HG03469 (cell line): ENCODE measurements at regions not wholly inside any gene's neighbourhood (a gene's known extent, or its start where the extent isn't known, plus 50 kb on each side); places are given as distances from the start of the nearest gene placed in this dataset.

Experiments
- ATAC-seq: cut with Tn5 transposase; IDR thresholded peaks from one replicate; pipeline ENCODE4 v1.9.1; 2021; ENCODE audit warnings: mild to moderate bottlenecking, moderate library complexity, moderate number of reproducible peaks; ENCODE audit not compliant: unreplicated experiment

GRCh38 chr3:72058493-72059081 lies 273.6 kb upstream of the PROK2 start:
- ATAC-seq: no peak

GRCh38 chr3:72055436-72055835 lies 270.5 kb upstream of the PROK2 start:
- ATAC-seq: no peak

GRCh38 chr3:72054976-72055375 lies 270.0 kb upstream of the PROK2 start:
- no peak for ATAC-seq

- no peak for ATAC-seq
These were observed 268.0 kb upstream of the PROK2 start for GRCh38 chr3:72052841-72053409.

GRCh38 chr3:72050771-72051170 lies 265.8 kb upstream of the PROK2 start:
- ATAC-seq: no peak

GRCh38 chr3:72050048-72050632 lies 265.2 kb upstream of the PROK2 start:
- ATAC-seq: no peak

- ATAC-seq: no peak
These were observed 264.4 kb upstream of the PROK2 start for GRCh38 chr3:72049300-72049699.

GRCh38 chr3:72048873-72049272 lies 263.9 kb upstream of the PROK2 start:
- ATAC-seq: no peak

DNA sequence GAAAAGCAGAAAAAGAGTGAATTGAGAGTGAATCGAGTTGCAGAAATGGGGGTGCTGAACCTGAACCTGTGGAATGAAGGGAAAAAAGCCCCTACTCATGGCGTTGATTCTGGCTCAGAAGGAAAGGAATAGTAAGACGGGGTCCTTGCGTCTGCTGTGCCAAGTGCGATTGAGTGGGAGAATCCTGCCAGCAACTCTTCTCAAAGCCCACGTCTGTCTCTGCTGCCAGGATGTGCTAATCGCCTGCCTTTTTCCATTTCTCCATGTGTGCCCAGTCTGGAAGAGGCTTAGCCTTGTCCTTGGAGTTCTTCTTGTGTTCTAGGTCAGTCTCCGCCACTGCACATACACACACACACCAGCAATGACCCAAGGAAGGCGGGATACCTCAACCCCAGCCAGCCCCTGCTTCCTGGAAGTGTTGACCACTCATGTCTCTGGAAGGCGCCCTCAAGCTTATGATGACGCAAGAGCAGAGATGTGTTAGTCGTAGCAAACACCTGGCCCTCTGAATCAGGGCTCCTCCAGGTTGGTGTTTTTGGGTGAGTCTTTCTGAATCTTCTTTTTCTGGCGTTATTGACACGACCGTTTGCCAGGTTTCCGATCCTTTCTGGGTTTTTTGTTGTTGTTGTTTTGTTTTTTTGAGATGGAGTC lies 262.4 kb upstream of the PROK2 start:
- ATAC-seq: no peak

DNA sequence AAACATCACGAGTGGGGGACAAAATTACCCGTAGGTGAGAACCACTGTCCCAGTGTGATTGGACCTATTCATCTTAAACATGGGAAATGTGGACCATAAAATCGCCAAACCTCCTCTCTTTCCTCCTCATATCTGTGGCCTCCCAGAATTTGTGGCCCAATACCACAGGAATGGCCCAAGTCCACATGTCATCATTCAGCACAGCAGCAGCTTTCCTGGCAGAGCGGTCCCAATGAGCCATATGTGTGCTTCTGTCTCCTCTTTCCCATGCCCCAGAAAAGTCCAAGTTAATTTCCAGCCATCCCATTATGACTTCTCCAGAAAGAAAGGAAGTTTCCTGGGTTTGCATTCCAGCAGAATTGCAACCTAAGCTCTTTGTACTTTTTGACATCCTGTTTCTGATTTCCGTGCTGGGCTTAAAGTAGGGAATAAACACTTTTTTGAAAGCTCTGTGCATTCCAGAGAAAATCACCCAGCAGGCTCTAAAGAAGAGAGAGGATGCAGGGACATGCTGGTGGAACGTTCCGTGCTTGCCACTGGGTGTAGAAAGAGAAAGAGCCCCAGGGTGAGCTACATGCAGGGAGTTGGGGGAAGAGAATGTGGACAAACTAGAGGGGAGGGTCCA lies 259.4 kb upstream of the PROK2 start:
- ATAC-seq: no peak

DNA sequence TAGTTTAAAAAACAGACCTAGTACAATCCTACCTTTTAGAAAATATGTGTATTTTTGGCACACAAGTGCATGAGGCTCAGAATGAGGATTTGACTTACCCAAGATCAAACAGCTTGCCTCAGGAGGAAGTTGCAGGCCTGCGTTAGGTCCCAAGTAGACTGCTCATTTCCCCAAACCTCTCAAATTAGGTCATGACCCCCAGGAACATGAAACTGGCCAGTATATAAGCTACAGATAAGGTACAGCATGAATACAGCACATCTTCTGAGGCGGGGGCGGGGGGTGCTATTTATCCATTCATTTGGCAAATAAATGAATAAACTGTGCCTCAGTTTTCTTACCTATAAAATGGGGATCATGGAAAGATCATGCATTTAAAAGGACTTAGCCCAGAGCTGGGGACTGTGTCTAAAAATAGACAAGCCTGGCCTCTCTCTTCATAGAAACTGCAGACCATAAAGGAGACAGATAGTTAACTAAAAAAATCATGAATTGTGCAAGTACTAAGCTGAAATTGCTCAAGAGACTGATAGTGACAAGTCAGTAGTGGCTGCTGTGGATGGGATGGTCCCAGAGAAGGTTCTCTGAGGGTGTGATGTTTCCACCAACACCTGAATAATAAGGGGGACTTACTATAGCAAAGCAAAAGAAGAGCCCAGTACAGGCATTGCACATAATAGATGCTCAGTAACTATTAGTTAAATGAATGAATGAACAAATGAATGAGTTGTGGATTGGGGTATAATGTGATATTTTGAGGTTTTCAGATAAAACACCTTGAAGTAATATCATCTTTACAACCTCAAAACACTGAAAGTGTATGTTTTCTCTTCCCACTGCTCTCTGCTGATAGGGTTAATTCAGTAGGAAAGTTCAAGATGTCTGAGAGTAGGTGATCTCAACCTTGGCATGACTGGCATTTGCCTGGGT lies 258.5 kb upstream of the PROK2 start:
- ATAC-seq: no peak

- ATAC-seq: no peak
These were observed 257.7 kb upstream of the PROK2 start for GRCh38 chr3:72042397-72043203.

DNA sequence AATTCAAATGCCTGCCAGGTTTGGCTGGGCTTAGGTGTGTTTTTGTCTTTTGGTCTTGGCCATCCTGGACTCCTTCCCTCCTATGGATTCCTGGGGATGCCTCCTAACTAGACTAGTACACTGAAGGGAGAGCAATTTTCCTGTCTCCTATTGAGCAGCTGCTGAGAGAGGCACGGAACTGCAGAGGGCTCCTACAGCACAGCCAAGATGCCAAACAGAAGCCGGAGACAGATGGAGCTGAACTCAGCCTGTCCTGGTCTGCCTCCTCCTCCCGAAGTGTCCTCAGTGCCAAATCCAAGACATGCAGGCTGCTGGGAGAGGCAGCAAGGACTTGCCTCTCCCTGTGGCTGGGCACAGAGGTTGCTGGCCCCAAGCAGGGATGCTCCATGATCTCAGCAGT lies 256.6 kb upstream of the PROK2 start:
- no peak for ATAC-seq

GRCh38 chr3:72041076-72041475 lies 256.1 kb upstream of the PROK2 start:
- no peak for ATAC-seq

DNA sequence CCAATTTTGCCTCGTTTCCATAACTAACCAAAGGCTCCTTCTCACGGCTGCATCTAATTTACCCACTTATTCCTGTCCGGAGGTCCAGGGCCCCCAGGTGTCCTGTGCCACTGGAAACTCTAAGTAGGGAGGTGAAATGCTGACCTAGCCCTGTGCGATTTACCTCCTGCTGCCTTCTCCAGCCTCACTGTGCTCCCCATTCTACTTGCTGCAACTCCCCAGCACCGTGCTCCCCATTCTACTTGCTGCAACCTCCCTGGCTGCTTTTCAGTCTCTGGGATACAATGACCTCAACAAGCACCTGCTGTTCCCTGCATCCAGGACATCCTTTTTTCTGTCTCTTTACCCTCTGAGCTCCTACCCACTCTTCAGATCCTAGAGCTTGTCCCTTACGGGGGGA lies 254.7 kb upstream of the PROK2 start:
- ATAC-seq: no peak

- no peak for ATAC-seq
These were observed 252.0 kb upstream of the PROK2 start for GRCh38 chr3:72036899-72037298.

DNA sequence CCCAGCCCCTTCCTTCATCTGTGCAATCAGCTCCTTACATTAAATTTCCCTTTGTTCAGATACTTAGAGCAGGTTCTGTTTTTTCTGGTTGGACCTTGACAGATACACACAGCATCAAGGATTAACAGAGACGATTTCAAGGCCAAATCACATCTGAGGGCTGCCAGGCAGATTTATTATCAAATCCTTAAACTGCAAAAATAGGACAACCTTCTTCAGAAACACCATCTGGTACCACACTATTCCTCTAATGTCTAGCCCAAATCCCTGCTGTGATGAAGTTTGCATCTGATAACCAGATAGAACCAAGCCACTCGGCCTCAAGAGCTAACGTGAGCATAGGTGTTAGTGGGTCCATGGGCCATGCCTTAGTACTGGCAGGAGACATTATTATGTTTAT lies 250.7 kb upstream of the PROK2 start:
- no peak for ATAC-seq

GRCh38 chr3:72034986-72035385 lies 250.0 kb upstream of the PROK2 start:
- no peak for ATAC-seq

DNA sequence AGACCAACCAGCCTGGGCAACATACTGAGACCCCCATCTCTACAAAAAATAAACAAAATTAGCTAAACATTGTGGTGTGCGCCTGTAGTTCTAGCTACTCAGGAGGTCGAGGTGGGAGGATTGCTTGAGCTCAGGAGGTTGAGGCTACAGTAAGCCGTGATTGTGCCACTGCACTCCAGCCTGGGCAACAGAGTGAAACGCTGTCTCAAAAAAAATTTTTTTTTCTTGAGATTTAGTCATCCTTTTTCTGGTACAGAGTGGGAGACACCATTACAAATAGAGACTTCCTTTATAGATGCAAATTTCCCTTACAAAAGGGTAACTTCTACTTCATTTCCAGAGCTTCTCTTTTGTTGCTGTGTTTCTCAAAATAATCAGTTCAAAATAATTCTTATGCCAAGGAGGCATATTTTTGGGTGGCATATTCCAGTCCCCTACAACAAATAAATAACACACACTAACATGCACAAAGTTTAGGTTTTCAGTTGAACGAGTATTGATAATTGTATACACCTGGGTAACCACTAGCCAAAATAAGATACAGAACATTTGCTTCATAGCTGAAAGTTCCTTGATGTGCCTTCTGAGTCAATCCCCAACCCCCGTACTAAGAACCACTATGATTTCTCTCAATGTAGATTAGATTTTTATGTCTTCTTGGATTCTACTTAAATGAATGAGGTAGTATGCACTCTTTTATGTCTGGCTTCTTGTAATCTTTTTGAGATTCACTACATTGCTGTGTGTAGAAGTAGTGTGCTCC lies 248.9 kb upstream of the PROK2 start:
- no peak for ATAC-seq
